ENCODE measurements at regions not wholly inside any gene's neighbourhood (a gene's known extent, or its start where the extent isn't known, plus 50 kb on each side); places are given as distances from the start of the nearest gene placed in this dataset.
A peak's percentile ranks its signal among the peaks of the same experiment; 100 is the strongest.

DNA sequence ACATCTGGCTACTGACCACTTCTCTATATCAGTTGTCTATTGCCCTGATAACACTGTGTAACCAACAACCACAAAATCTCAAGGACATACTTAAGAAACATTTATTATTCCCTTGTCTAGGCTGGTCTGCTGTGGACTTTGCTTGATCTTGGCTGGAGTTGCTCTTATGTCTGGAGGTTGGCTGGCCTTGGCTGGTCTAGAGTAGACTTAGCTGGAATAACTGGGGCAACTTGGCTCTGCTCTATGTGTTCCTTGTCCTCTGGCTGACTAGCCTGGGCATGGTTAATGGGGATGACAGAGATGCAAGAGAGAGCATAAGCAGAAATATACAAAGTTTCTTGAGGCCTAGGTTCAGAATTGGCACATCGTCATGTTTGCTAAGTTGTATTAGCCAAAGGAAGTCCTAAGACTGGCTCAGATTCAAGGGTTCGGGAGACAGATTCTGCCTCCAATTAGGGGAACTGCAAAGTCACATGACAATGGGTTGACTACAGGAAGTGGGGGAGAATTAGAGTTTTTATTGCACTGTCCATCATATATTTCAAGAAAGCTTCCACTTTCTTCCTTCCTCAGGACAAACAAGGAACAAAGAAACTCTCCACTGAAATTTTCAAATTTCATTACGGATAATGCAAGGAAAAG is 61.4 kb upstream of the HMCN1 start:
- TF ChIP-seq, protein P1, sequence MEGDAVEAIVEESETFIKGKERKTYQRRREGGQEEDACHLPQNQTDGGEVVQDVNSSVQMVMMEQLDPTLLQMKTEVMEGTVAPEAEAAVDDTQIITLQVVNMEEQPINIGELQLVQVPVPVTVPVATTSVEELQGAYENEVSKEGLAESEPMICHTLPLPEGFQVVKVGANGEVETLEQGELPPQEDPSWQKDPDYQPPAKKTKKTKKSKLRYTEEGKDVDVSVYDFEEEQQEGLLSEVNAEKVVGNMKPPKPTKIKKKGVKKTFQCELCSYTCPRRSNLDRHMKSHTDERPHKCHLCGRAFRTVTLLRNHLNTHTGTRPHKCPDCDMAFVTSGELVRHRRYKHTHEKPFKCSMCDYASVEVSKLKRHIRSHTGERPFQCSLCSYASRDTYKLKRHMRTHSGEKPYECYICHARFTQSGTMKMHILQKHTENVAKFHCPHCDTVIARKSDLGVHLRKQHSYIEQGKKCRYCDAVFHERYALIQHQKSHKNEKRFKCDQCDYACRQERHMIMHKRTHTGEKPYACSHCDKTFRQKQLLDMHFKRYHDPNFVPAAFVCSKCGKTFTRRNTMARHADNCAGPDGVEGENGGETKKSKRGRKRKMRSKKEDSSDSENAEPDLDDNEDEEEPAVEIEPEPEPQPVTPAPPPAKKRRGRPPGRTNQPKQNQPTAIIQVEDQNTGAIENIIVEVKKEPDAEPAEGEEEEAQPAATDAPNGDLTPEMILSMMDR (IDR thresholded peaks at IDR 0.05; ENCODE audit: low read depth, low read length), result no peak
- Histone ChIP-seq H3K4me3 (no peak overlapping the region), H3K27ac (no peak overlapping the region), H3K4me1 (ENCODE audit: low read depth) (peaks cover 28% of the 10 kb centered on the region), H3K27me3 (no peaks in the 10 kb centered on the region), H3K36me3 (no peaks in the 10 kb centered on the region), H3K9me3 (ENCODE audit: low read depth) (no peaks in the 10 kb centered on the region)
- no peak for DNase-seq (ENCODE audit: low read depth in 1 of 2, low spot score in 1 of 2)

DNA sequence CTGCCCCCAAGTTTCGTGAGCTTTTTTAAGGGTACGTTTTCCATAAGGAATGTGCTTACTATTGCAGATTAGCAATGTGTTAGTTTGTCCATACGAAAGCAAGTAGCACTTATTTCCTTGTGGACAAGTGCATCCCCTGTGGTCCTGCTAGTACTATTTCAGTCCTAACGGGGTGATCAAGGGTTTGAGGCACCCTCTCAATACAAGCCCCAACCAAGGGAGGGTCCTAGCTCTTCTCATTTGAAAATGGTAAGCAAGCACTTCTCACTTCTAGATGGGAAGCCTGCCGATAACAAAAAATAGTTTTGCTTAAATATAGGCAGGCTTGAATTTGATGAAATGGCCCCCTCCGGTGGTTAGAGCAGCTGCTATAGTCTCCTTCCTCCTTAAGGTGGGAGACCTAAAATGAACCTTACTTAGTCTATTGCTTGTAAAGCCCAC is 64.0 kb upstream of the HMCN1 start:
- H3K4me3 ChIP-seq, result no peak overlapping the region
- no peaks in the 10 kb centered on the region for H3K36me3 ChIP-seq
- H3K27ac ChIP-seq, result no peak overlapping the region
- DNase-seq (ENCODE audit: low read depth in 1 of 2, low spot score in 1 of 2), result peak; percentile 65 to 74
- H3K4me1 ChIP-seq (ENCODE audit: low read depth), result peaks cover 21% of the 10 kb centered on the region
- no peaks in the 10 kb centered on the region for H3K9me3 ChIP-seq (ENCODE audit: low read depth)
- no peaks in the 10 kb centered on the region for H3K27me3 ChIP-seq
- TF ChIP-seq, protein P1 (IDR thresholded peaks at IDR 0.05; ENCODE audit: low read depth, low read length), result peak; percentile 70

DNA sequence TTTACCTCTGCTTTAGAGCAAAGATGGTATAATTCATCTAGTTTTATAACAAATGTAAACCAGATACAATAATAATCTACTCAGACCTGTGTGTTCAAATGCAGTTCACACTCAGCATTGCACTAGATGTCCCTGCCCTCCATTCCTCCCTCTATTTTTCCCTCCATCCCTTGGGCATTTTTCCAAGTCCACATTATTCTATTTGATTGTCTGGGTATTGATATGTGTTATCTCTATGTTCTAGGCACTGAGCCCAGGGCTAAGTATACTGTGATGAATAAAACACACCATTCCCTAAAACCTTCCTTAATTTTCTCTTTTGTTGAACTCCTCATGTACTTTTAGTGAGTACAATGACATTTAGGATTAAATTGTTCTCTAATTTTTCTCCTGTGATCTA is 66.2 kb upstream of the HMCN1 start:
- no peaks in the 10 kb centered on the region for H3K27me3 ChIP-seq
- no peak overlapping the region for H3K27ac ChIP-seq
- DNase-seq (ENCODE audit: low read depth in 1 of 2, low spot score in 1 of 2), result no peak
- H3K36me3 ChIP-seq, result no peaks in the 10 kb centered on the region
- TF ChIP-seq, protein P1 (IDR thresholded peaks at IDR 0.05; ENCODE audit: low read depth, low read length), result no peak
- H3K4me1 ChIP-seq (ENCODE audit: low read depth), result peaks cover 9% of the 10 kb centered on the region
- no peaks in the 10 kb centered on the region for H3K9me3 ChIP-seq (ENCODE audit: low read depth)
- H3K4me3 ChIP-seq, result no peak overlapping the region

DNA sequence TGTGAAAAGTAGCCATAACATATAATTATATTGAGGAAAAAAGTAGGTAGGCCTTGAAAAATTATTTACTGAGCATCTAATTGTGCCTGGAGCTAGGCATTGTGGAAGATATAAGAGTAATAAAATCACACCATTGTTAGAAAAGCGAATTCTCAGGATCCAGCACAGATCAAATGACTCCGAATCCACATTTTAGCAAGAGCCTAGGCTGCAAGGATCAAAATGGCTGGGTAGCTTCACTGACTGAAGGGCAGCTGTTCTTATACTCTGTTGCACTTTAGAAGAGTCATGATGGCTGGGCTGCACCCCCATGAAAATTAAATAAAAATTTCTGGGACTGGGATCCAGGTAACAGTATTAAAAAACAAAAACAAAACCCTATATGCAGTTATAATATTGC is 67.6 kb upstream of the HMCN1 start:
- TF ChIP-seq, protein P1 (IDR thresholded peaks at IDR 0.05; ENCODE audit: low read depth, low read length), result no peak
- H3K4me1 ChIP-seq (ENCODE audit: low read depth), result peaks cover 9% of the 10 kb centered on the region

DNA sequence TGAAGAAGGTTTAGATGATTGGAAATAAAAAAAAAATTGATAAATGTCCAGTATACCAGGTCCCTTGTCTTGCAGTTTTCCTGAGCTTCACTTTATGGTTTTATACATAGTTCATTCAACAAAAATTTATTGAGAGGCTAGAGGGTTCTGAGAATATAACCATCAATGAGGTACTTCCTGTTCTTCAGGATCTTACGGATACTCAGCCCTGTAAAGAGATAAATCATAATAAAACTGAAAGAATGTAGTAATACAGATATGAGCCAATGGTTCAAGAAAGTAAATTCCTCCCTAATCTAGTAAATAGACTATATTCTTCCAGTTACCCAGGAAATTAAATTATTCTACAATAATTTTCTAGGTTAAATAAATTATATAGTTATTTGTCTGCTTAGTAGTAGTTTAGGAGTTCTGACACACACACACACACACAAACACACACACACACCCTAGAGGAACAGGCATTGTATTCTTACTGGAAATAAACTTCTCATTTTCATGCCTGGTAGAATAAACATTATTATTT is 70.4 kb upstream of the HMCN1 start:
- TF ChIP-seq, protein P1 (IDR thresholded peaks at IDR 0.05; ENCODE audit: low read depth, low read length), result no peak
- H3K4me1 ChIP-seq (ENCODE audit: low read depth), result no peaks in the 10 kb centered on the region
- H3K9me3 ChIP-seq (ENCODE audit: low read depth), result no peaks in the 10 kb centered on the region
- no peaks in the 10 kb centered on the region for H3K36me3 ChIP-seq
- H3K4me3 ChIP-seq, result no peak overlapping the region
- no peak for DNase-seq (ENCODE audit: low read depth in 1 of 2, low spot score in 1 of 2)
- no peaks in the 10 kb centered on the region for H3K27me3 ChIP-seq
- no peak overlapping the region for H3K27ac ChIP-seq

More for the DNA sequence above, 67.6 kb upstream of the HMCN1 start:
- no peak for DNase-seq (ENCODE audit: low read depth in 1 of 2, low spot score in 1 of 2)
- Histone ChIP-seq H3K27ac (no peak overlapping the region), H3K9me3 (ENCODE audit: low read depth) (no peaks in the 10 kb centered on the region), H3K27me3 (no peaks in the 10 kb centered on the region), H3K36me3 (no peaks in the 10 kb centered on the region), H3K4me3 (no peak overlapping the region)
